ENCODE measurements at regions not wholly inside any gene's neighbourhood (a gene's known extent, or its start where the extent isn't known, plus 50 kb on each side); places are given as distances from the start of the nearest gene placed in this dataset.

DNA sequence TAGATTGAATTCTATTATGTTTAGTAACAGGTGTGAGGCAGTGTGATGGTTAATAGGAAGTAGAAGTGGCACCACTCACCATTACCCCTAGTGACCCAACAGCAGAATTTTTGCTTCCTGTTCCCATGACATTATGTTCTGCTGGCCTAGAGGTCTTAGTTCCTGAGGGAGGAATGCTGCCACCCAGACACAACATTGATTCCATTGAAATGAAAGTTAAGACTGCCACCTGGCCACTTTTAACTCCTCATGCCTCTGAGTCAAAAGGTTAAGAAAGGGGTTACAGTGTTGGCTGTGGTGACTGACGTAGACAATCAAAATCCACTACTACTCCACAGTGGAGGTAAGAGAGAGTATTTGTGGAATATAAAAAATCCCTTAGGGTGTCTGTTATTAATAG lies 218.9 kb upstream of the NMUR2 start:
- Histone ChIP-seq H3K27ac (no peak overlapping the region), H3K4me1 (no peaks in the 10 kb centered on the region), H3K27me3 (no peaks in the 10 kb centered on the region), H3K4me3 (no peak overlapping the region), H3K36me3 (no peaks in the 10 kb centered on the region), H3K9me3 (no peaks in the 10 kb centered on the region)
- intact Hi-C loops (cut with DNase I): no loop called here
- DNase-seq: no peak
- WGBS, 2 donors: 63 to 82% methylated on average over 1 of the region's 1 CpG
- TF ChIP-seq, protein P1, sequence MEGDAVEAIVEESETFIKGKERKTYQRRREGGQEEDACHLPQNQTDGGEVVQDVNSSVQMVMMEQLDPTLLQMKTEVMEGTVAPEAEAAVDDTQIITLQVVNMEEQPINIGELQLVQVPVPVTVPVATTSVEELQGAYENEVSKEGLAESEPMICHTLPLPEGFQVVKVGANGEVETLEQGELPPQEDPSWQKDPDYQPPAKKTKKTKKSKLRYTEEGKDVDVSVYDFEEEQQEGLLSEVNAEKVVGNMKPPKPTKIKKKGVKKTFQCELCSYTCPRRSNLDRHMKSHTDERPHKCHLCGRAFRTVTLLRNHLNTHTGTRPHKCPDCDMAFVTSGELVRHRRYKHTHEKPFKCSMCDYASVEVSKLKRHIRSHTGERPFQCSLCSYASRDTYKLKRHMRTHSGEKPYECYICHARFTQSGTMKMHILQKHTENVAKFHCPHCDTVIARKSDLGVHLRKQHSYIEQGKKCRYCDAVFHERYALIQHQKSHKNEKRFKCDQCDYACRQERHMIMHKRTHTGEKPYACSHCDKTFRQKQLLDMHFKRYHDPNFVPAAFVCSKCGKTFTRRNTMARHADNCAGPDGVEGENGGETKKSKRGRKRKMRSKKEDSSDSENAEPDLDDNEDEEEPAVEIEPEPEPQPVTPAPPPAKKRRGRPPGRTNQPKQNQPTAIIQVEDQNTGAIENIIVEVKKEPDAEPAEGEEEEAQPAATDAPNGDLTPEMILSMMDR (IDR thresholded peaks at IDR 0.05): no peak
- no peak for TF ChIP-seq POLR2A (IDR thresholded peaks at IDR 0.05)

DNA sequence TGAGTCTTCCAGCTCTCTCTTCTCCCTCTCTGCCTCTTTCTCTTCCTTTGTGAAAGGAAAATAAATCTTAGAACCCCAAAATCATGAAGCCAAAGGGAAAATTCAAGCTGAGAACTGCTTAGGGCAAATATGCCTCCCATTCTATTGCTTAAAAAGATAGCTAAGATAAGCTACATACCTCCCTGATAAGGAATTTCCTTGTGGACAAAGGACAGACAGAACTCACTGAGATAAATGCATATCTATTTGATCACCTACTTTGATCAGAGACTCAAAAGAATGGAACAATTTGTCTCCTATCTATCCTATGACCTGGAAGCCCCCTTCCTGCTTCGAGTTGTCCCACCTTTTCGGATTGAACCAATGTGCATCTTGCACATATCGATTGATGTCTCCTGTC lies 220.6 kb upstream of the NMUR2 start:
- Histone ChIP-seq H3K36me3 (no peaks in the 10 kb centered on the region), H3K27me3 (no peaks in the 10 kb centered on the region), H3K27ac (no peak overlapping the region), H3K9me3 (no peaks in the 10 kb centered on the region), H3K4me3 (no peak overlapping the region), H3K4me1 (no peaks in the 10 kb centered on the region)
- intact Hi-C loops (cut with DNase I): no loop called here
- DNase-seq: no peak
- TF ChIP-seq, protein P1 (IDR thresholded peaks at IDR 0.05): no peak
- TF ChIP-seq POLR2A (IDR thresholded peaks at IDR 0.05): no peak
- WGBS, 2 donors: 80 to 81% methylated on average over 3 of the region's 3 CpGs

DNA sequence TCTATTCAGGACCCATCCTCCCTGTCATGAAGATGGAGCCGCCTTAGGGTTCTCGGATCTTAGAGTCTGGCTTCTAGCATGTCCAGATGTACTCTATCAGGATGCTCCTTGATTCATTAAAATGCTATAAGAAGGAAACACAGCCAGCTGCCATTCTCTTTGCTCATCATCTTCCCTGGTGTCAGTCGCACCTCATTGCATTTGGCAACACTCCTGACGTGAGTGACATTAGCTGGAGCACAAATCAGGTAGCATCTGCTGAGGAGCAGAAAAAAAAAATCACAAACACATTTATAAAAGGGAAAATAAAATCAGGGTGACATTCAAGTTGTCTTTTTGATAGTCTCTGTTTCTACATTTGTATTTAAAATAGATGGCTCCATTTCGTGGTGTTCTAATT lies 226.1 kb upstream of the NMUR2 start:
- intact Hi-C loops (cut with DNase I): no loop called here
- Histone ChIP-seq H3K27ac (no peak overlapping the region), H3K4me3 (no peak overlapping the region), H3K9me3 (no peaks in the 10 kb centered on the region), H3K36me3 (no peaks in the 10 kb centered on the region), H3K27me3 (no peaks in the 10 kb centered on the region), H3K4me1 (no peaks in the 10 kb centered on the region)
- 78 to 92% methylated on average over 5 of the region's 5 CpGs for WGBS, 2 donors
- no peak for DNase-seq
- no peak for TF ChIP-seq POLR2A (IDR thresholded peaks at IDR 0.05)
- TF ChIP-seq, protein P1 (IDR thresholded peaks at IDR 0.05): no peak

DNA sequence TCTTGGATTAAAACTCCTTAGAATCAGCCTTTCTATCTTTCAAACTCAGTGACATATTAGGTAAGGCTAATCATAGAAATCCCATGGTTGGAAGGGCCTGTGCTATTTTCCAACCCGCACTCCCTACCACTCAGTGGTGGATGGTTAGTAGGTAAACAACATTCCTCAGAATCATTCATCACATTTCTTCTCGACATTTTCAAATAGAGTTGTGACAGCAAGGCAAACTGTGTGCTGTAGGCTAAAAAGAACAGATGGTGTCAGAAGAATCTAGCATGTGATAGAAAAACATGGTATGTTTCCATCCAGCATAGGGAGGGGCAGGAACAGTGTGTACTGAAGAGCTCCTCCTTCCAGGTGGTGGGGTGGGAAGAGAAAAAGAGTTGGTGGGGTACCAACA lies 227.3 kb upstream of the NMUR2 start:
- WGBS, 2 donors: 43% methylated on average over 2 of the region's 2 CpGs
- TF ChIP-seq, protein P1 (IDR thresholded peaks at IDR 0.05): no peak
- Histone ChIP-seq H3K9me3 (no peaks in the 10 kb centered on the region), H3K4me1 (no peaks in the 10 kb centered on the region), H3K27ac (no peak overlapping the region), H3K27me3 (no peaks in the 10 kb centered on the region), H3K36me3 (no peaks in the 10 kb centered on the region), H3K4me3 (no peak overlapping the region)
- DNase-seq: no peak
- intact Hi-C loops (cut with DNase I): no loop called here

DNA sequence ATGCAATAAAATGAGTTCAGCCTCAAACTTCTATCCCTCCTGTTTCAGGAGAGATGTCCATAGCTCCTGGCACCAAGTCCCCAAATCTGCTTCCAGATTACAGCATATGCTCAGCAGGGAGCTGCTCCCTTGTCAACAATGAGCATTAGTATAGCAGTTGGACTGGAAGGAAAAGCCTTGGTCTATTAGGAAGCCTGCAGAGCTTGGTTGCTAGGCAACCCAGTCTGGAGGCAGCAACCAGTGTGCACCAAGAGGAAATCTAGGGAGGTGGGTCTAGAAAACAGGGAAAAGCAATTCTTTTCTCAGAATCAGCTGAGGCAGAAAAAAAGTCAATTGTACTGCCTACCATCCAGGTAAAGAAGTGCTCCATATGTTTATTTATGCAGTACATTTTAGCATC lies 229.5 kb upstream of the NMUR2 start:
- intact Hi-C loops (cut with DNase I): no loop called here

More for the DNA sequence above, 229.5 kb upstream of the NMUR2 start:
- Histone ChIP-seq H3K4me1 (no peaks in the 10 kb centered on the region), H3K36me3 (no peaks in the 10 kb centered on the region), H3K9me3 (no peaks in the 10 kb centered on the region), H3K27ac (no peak overlapping the region), H3K4me3 (no peak overlapping the region), H3K27me3 (no peaks in the 10 kb centered on the region)
- DNase-seq: no peak
- TF ChIP-seq, protein P1 (IDR thresholded peaks at IDR 0.05): no peak
- no peak for TF ChIP-seq POLR2A (IDR thresholded peaks at IDR 0.05)
